Posterior vena cava (tissue), 2 donors: ENCODE measurements at regions not wholly inside any gene's neighbourhood (a gene's known extent, or its start where the extent isn't known, plus 50 kb on each side); places are given as distances from the start of the nearest gene placed in this dataset.
"Not testable (repeated sequence)": the region's sequence is repeated elsewhere in the genome, so short reads cannot be mapped to it uniquely, and the experiment has no call there.

Source experiments
- DNase-seq: peaks from one replicate; pipeline ENCODE4 v3.0.0-alpha.2; 2020; ENCODE audit warnings: low spot score
- intact Hi-C, 2 donors: fragments of 100-400 bp; cut with DNase I; formaldehyde crosslinking; loops; one replicate each; pipeline versions ENCODE4 v1.14.1 to v1.14.2; 2022 to 2023
- donor health status: DM: yes; HTN: yes; CAD: no.
- donor health status: DM: yes; HTN: yes; CAD: no.

DNA sequence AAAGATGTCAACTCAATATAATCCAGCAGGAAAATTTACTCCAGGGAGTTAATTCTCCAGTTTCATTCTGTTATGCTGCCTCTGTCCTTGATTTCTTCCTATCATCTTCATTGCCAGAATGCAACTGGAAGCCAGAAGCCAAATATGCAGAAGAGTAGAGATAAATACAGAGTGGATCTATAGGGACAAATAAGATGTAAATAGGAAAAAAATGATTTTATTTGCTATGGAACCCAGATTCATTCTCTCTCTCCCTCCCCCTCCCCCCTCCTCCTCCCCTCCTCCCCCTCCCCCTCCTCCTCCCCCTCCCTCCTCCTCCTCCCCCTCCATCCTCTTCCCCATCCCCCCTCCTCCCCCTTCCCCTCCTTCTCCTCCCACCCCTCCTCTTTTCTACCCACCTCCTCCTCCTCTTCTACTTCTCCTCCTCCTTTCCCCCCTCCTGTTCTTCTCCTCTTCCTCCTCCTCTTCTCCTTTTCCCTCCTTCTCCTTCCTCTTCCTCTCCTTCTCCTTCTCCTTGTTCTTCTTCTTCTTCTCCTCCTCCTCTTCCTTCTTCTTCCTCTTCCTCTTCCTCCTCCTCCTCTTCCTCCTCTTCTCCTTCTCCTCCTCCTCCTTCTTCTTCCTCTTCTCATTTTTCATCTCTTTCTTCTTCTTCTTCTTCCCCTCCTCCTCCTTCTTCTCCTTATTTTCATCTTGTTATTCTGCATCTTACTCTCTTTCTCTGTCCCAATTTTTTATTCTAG, 306.4 kb downstream of the NUF2 start:
- no peak for DNase-seq
- intact Hi-C loops, result no loop called here

- intact Hi-C loops, result no loop called here
Observed at GRCh38 chr1:163632269-163632668, 310.5 kb downstream of the NUF2 start.

GRCh38 chr1:163633366-163633765, 311.6 kb downstream of the NUF2 start:
- intact Hi-C loops, result no loop called here
- DNase-seq, result no peak

More at GRCh38 chr1:163632269-163632668, 310.5 kb downstream of the NUF2 start:
- no peak for DNase-seq

DNA sequence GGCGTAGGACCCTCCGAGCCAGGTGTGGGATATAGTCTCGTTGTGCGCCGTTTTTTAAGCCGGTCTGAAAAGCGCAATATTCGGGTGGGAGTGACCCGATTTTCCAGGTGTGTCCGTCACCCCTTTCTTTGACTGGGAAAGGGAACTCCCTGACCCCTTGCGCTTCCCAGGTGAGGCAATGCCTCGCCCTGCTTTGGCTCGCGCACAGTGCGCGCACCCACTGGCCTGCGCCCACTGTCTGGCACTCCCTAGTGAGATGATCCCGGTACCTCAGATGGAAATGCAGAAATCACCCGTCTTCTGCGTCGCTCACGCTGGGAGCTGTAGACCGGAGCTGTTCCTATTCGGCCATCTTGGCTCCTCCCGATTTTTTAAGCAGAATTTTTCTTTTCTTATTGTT, 323.9 kb downstream of the NUF2 start:
- intact Hi-C loops, DNase-seq: not testable (repeated sequence)

DNA sequence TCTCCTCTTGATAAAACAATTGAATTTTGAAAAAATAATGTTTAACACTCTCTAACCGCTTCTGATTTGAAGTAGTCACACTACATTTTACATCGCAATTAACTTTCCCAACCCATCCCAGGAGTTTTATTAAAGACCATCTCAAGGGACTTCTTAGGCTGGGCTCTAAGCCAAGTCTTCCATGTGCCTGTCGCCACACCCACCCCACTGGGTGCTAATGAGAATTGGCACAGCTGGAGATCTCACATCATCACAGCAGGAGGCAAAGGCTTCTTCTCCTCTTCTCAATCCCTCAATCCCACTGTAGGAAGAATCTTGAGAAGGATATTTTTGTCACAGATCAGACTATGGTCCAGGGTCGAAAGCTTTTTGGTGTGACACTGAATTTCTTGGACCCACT, 328.9 kb downstream of the NUF2 start:
- no peak for DNase-seq
- intact Hi-C loops, result no loop called here

DNA sequence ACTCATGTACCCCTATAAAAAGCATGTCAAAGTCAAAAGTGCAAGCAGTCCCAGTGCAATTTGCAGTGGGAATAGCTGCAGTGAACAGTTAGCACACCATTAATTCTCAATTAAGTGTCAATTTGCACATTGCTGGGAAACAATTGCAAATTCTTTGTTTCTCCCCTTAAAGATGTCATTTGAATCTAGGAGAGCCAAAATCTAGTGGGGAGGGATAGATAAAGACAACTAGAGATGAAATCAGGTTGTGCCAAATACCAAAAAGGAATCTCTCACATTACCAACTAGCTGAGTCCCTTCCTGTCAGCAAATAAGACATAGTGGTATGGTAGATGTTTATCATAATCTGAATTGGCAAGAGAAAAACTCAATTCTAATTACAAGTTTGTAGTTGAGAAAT, 330.7 kb downstream of the NUF2 start:
- DNase-seq, result no peak
- intact Hi-C loops, result no loop called here

GRCh38 chr1:163655565-163655964, 333.8 kb downstream of the NUF2 start:
- intact Hi-C loops, result no loop called here
- DNase-seq, result no peak

DNA sequence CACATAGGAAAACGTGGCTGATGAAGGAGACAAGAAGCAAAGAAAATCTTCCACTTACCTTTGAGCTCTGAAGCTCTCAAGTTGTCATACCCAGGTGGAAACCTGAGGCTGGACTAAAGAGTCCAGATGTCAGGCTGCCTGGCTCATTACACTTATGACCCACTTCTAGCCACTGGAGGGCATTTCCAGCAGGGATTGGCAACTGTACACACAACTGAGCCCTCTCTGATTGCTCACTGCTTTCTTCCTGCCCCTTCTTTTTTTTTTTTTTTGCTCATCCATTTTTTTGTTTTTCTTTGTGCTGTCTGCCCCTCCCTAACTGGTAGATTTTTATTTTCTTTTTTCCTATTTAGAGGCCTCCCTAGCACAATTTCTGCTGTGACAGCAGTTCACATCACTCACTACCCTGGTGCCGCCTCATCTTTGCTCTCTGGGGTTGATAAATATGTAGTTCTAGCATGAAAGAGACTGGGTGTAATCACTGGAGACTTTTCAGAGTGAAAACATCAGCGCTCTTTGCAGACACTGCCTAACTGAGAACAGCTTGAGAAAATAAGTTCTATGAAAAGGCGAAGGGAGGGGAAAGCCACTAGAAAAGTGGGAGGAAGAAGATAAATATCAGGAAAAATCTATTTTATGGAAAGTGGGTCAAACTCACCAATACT, 334.5 kb downstream of the NUF2 start:
- intact Hi-C loops, result no loop called here

DNA sequence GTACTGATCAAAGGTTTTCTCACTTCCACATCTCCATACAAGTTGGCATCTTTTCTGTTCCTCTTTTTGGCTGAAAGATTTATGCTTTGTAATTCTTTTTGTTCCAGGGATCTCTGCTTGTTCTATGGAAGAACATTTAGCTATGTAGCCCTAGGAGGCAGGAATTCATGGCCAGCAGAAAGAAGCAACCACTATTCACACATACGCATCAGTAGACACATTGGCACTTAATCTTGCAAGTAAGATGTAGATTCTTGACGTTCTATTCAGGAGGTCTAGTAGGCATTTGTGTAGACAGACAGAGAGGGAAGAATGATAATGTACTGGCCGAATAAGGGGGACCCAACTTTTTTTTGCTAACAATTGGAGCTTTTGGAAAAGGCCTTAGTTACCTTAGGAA, 336.0 kb downstream of the NUF2 start:
- DNase-seq, result no peak
- intact Hi-C loops, result no loop called here

More for the DNA sequence above, 334.5 kb downstream of the NUF2 start:
- DNase-seq, result no peak

DNA sequence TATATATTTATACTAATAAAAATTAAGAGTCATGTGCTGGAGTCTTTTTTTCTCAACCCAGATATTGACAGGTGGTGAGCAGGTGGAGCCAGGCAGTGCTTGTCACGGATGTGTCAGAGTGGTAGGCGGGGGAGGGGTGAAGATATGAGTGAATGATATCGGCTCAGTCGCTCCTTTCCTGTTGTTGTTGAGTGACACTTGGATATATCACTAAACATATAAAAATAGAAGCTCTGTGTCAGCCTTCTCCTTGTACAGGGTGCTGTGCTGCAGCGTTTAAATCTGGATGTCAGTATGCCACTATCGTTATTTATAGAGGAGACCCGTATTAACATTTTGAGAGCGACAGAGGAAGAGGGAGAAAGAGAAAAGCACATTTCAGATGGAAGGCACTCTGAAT, 339.6 kb downstream of the NUF2 start:
- intact Hi-C loops, result no loop called here
- DNase-seq, result no peak

GRCh38 chr1:163664671-163665335, 343.0 kb downstream of the NUF2 start:
- intact Hi-C loops, result no loop called here
- no peak for DNase-seq

DNA sequence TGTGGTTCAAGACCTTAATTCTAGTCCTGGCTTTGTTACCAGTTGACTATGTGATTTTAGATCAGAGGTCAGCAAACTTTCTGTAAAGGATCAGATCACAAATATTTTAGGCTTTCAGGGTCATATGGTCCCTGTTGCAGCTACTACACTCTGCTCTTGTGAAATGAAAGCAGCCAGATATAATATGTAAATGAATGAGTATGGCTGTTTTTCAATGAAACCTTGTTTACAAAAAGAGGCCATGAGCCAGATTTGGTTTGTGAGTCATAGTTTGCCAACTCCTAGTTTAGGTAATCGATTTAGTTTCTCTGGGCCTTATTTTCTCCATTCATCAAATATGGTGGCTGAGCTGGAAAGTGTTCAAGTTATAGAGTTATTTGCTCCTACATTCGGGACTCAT, 346.7 kb downstream of the NUF2 start:
- DNase-seq, result no peak
- intact Hi-C loops, result no loop called here

GRCh38 chr1:163670989-163671757, 349.4 kb downstream of the NUF2 start:
- DNase-seq, result no peak

DNA sequence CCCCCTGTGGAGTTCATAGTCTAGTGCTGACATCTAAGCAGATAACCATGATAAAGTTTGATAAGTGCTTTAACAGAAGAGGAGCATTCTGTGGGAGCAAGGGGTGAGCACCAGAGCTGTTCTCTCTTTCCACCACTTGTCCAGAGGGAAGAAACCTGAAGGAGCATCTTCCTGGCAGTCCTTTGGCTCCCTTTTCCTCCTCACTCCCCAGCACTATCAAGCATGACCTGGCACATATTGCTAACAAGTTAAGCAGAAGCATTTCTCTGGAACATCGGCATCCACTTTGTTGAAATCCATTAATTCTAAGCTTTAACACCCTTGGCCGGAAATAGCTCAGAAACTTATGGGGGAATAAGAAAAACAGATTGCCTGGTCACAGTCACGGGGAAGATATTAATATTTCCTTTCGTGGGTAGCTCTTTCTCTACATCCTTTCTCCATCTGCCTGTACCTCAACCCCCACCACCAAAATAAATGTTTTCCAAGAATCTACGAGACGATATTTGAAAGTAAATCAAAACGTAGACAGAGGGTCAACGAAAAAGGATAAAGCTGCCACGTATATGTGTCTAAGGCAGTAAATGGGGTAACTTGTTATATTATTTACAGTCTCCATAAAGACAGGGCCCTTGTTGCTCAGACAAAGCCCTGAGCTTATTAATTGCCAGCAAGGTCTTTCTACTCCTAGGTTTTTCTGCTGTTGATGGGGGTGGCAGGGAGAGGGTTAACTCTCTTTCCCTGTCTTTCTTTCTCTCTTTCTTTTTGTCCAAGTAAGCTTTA, 351.4 kb downstream of the NUF2 start:
- intact Hi-C loops, result no loop called here
- DNase-seq, result no peak

More at GRCh38 chr1:163670989-163671757, 349.4 kb downstream of the NUF2 start:
- intact Hi-C loops, result no loop called here

GRCh38 chr1:163673759-163674151, 352.0 kb downstream of the NUF2 start:
- DNase-seq, result no peak
- intact Hi-C loops, result no loop called here

DNA sequence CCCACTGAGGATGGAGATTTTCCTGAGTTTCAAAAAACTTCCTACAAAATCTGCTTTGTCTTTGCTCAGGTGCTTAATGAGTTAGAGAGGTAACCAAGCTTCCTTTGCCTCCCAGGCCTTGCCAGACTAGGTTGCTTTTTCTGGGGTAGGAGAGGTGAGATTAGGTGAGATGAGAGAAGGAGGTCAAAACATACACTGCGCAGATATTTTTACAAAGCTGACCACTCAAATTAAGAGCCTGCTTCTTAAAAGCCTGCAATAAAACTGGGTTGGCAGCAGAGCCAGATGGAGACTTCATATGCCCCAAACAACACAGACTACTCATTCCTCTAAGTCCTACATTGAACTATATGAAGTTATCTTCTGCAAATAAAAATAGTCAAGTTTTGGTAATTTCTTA, 352.5 kb downstream of the NUF2 start:
- intact Hi-C loops, result no loop called here
- no peak for DNase-seq

DNA sequence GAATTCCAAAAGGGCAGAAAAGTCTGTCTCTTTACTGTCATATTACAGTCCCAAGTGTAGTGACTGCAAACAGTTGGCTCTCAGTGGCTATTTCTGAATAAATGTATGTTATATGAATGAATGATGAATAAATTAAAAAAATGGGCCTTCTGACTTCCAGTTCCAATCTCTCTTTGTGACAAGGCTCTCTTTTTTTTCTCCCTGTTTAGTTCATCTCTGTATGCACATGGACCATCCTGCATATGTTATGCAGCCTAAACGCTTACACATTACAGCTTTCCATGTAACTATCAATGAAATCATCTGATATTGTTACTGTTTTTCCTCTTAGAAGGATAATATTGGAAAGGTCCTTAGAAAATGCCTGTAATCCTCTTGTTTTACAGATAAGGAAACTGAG, 363.0 kb downstream of the NUF2 start:
- intact Hi-C loops, result no loop called here

DNA sequence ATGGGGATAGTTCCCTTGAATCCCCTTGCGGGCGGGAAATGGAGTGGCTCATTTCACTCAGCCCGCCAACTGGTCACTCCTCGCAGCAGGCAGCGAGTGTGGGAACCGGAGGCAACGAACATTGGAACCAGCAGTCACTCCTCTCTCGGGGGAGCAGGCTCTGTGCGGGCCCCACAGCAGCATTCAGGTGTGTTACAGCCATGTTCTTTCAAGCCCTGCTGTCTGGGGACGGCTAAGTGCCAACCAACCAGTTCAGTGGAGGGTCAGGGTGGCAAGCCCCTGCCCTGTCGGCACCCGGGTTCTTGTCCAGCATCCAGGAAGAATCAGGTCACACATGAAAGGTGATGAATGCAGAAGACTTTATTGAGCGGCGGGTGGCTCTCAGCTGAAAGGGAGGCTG, 370.5 kb downstream of the NUF2 start:
- intact Hi-C loops, result no loop called here
- DNase-seq, result peak; percentile 68

More for the DNA sequence above, 363.0 kb downstream of the NUF2 start:
- no peak for DNase-seq

- DNase-seq, result no peak
- intact Hi-C loops, result no loop called here
Observed at GRCh38 chr1:163697137-163697536, 375.4 kb downstream of the NUF2 start.
